HG02763 (cell line): ENCODE measurements at regions not wholly inside any gene's neighbourhood (a gene's known extent, or its start where the extent isn't known, plus 50 kb on each side); places are given as distances from the start of the nearest gene placed in this dataset.
"Not testable (repeated sequence)": the region's sequence is repeated elsewhere in the genome, so short reads cannot be mapped to it uniquely, and the experiment has no call there.

Experiments
- ATAC-seq: cut with Tn5 transposase; IDR thresholded peaks from one replicate; pipeline ENCODE4 v1.9.1; 2021; ENCODE audit warnings: mild to moderate bottlenecking, moderate library complexity; ENCODE audit not compliant: unreplicated experiment

DNA sequence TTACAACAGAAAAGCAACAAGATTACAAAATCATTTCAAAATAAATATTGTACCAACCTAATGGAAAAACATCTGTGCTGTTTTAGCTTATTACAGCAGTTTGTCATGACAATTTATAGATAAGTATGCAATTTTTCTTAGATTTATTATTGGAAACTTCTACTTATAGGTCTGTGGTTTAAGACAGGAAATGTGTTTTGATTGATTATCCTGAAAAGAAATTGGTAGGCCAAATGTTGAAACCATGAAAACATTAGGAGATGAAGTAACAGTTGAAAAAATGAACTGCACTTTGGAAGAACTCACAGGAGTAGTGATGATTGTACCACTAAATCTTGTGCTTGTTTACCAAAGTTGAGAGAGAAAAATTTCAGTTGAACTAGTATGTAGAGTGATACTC lies 162.2 kb upstream of the GIMD1 start:
- ATAC-seq: no peak

DNA sequence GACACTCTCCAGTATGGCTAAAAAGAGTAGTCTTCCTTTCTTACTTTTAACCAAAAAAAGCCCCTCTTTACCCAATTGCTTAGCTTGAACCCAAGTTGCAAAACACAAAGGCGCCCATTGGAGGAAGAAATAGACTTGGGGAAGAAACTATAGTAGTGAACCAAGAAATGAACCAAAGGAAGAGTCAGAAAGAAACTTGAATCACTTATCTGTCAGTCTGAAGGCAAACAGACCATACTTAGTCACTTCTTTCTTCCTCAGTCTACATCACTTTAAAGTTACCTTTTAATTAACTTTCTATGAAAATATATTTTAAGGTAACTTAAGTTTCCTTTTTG lies 161.4 kb upstream of the GIMD1 start:
- ATAC-seq: no peak

DNA sequence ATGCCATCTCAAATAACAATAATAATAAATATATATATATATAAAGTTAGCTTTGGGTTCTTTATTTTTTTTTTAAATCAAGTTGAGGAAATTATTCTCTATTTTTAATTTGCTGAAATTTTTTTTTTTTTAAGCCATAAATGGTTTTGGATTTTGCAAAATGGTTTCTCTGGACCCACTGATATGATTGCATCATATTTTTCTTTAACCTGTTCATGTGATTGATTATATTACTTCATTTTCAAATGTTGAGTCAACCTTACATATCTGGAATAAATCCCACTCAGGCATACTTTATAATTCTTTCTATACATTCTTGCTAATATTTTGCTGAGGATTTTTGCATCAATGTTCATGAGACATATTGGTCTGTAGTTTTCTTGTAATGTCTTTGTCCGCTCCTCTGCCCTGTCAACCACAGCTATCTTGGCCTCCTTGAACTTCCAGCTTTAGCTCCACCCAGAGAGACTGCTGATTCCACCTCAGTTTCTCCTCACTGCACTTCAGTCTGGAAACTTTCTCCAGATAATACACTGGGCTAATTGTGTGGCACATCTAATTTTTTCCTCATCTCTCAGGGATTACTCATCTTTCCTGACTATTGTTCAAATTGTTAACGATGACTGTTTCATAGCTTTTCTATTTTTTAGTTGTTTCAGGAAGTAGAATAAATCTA lies 160.9 kb upstream of the GIMD1 start:
- no peak for ATAC-seq

DNA sequence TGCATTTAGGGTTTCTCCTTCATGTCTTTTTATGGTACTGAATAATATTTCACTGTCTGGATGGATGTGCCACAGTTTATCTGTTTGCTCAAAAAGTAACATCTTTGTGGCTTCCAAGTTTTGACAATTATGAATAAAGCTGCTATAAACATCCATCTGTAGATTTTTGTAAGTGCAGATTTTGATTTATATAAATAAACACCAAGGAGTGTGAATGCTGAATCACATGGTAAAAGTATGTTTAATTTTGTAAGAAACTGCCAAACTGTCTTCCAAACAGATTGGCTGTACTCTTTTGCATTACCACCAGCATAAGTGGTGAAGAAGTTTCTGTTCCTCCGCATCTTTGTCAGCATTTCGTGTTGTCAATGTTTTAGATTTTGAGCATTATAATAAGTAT lies 158.7 kb upstream of the GIMD1 start:
- no peak for ATAC-seq

GRCh38 chr4:106525425-106525824 lies 156.8 kb upstream of the GIMD1 start:
- not testable (repeated sequence) for ATAC-seq

DNA sequence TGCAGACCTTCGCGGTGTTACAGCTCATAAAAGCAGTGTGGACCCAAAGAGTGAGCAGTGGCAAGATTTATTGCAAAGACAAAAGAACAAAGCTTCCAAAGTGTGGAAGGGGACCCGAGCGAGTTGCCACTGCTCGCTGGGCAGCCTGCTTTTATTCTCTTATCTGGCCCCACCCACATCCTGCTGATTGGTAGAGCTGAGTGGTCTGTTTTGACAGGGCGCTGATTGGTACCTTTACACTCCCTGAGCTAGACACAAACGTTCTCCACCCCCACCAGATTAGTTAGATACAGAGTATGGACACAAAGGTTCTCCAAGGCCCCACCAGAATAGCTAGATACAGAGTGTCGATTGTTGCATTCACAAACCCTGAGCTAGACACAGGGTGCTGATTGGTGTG lies 156.2 kb upstream of the GIMD1 start:
- not testable (repeated sequence) for ATAC-seq

GRCh38 chr4:106522839-106523238 lies 154.3 kb upstream of the GIMD1 start:
- ATAC-seq: no peak

DNA sequence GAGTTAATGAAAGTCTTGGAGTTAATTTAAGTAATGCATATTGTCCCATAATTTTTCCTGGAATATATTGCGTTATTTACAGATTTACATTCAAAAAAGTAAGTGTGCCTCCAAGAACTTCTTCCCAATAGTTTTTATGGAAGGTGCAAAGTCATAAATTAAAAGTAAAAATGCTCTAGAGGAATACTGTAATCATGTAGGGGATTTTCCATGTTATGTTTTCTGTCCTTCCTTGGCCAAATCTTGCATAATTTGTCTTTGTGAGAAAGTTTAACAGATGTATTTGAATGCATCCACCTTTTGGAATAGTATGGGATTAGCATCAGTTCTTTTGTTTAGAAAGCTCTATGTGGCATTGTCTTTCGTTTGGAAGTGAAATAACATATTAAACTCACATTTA lies 144.1 kb upstream of the GIMD1 start:
- ATAC-seq: no peak

DNA sequence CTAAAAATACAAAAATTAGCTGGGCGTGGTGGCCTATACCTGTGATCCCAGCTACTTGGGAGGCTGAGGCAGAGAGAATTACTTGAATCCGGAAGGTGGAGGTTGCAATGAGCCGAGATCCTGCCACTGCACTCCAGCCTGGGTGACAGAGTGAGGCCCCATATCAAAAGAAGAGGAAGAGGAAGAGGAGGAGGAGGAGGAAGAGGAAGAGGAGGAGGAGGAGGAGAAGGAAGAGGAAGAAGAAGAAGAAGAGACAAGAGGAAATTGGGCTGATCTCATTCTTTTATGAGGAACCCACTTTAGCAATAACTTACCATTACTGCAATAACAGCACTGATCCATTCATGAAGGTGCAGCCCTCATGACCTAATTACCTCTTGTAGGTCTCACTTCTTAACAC lies 138.9 kb upstream of the GIMD1 start:
- no peak for ATAC-seq

- ATAC-seq: no peak
Measured at GRCh38 chr4:106503116-106504050, 134.8 kb upstream of the GIMD1 start.

DNA sequence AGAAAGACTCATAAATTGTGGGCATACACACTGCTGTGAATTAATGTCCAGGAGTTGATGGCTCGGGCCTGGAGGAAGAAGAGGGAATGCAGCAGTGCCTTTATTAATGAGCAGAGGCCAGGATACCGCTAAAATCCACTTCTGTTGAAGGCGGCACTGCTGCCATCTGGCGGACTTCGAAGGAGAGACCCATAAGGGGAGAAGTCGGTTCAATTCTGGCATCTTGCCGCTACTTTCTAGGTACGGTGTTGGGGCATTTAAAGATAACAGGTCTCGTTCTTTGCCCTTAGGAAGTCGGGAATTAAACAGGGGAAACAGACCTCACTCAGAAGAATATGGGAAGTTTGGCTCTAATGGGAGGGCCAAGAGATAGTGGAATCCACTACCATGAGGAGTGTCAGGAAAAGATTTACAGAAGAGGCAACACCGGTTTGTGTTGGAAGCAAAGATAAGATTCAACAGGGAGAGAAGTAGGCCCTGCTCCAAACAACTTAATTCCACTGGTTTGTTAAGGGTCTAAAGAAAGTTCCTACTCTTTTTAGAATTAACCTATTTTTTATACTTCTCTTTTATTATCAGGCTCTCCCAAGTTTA lies 133.6 kb upstream of the GIMD1 start:
- ATAC-seq: peak; percentile 86

DNA sequence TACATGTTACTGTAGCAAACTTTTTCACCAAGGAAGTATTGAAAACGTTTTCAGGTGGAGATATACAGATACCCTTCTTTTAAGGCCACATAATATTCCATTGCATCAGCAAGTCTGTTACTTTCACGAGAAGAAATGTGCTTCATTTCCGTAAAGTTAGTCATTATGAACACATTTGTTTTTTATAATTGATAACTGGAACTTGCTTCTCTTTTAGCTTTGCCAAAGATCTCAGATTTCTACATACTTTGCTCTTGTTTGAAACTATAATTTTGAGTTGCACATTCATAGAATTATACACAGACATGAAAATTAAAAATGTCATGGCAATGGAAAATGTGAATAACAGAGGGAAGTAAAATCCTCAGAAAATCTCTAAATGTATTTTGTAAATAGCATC lies 128.7 kb upstream of the GIMD1 start:
- ATAC-seq: no peak

DNA sequence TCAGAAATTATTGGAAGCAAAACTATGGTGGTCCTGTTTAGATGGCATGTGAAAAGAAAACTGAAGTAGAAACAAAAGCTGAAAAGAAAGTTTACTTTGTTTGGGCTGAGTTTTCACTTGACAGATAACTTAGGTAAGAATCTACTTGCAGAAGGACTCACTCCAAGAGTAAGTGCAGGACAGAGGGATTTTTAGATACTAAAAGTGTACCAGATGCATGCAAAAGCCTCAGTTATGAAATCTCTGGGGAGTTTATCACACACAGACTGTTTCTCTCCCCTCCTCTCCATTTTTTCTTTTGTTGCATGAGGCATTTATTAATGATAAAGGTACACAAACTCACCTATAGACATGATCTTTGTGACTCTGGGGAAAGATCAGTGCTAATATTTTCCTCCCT lies 127.5 kb upstream of the GIMD1 start:
- no peak for ATAC-seq

- ATAC-seq: no peak
Measured at GRCh38 chr4:106495476-106495875, 126.9 kb upstream of the GIMD1 start.

DNA sequence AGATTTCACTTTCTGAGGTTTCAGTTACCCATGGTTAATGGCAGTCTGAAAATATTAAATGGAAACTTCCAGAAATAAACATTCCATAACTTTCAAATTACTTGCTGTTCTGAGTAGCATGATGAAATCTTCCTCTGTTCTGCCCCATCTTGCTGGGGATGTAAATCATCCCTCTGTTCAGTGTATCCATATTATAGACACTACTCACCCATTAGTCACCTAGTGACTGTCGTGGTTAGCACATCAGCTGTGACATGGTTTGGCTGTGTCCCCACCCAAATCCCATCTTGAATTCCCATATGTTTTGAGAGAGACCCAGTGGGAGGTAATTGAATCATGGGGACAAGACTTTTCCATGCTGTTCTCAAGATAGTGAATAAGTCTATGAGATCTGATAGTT lies 125.5 kb upstream of the GIMD1 start:
- ATAC-seq: no peak

- no peak for ATAC-seq
Measured at GRCh38 chr4:106493086-106493485, 124.5 kb upstream of the GIMD1 start.

- ATAC-seq: no peak
Measured at GRCh38 chr4:106486533-106486932, 118.0 kb upstream of the GIMD1 start.

DNA sequence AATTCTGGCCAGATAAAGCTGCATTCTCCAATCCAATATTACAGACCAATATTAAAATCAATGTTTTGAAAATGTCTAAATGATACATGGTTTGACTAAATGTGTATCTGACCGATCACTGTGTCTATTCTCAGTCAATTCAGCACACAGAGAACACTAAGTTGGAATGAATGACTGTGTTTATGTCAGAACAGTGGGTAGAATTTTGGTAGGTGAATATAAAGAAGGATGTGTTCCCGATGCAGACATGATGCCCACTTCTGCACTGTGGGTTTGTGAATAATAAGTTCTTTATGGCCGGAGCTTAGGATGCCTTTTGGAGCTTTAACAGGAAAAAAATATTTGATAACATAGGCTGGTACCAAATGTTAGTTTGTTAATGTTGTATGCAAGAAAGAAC lies 113.2 kb upstream of the GIMD1 start:
- no peak for ATAC-seq

DNA sequence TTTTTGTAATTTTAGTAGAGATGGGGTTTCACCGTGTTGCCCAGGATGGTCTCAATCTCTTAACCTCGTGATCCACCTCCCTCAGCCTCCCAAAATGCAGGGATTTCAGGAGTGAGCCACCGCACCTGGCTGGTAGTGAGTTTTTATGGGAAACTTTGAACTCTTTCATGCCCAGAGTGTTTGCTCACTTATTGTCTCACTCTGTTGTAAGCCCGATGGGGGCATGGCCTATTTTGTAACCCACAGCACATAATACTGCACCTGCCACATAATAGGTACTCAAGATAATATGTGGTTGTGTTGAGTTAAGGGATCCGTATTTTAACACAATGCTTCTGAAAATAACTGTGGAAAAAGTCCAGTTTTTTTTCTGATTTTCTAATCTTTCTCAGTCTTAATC lies 109.6 kb upstream of the GIMD1 start:
- ATAC-seq: no peak

- ATAC-seq: no peak
Measured at GRCh38 chr4:106476741-106477140, 108.2 kb upstream of the GIMD1 start.

GRCh38 chr4:106473515-106473914 lies 104.9 kb upstream of the GIMD1 start:
- ATAC-seq: no peak

DNA sequence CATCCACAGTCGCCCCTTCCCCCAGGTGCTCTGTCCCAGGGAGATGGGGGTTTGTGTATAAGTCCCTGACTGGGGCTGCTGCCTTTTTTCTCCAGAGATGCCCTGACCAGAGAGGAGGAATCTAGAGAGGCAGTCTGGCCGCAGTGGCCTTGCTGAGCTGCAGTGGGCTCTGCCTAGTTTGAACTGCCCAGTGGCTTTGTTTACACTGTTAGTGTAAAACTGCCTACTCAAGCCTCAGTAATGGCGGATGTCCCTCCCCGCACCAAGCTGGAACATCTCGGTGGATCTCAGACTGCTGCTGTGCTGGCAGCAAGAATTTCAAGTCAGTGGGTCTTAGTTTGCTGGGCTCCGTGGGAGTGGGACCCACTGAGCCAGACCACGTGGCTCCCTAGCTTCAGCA lies 102.6 kb upstream of the GIMD1 start:
- ATAC-seq: no peak
